HepG2 (cell line): ENCODE measurements at regions not wholly inside any gene's neighbourhood (a gene's known extent, or its start where the extent isn't known, plus 50 kb on each side); places are given as distances from the start of the nearest gene placed in this dataset.

Source experiments
- ATAC-seq: fragments of 200-7000 bp; cut with Tn5 transposase; 3 replicates; pipeline ENCODE4 v1.9.1; 2020; ENCODE audit warnings: mild to moderate bottlenecking, moderate library complexity
- BruUV-seq: library from RNA; stranded (reverse); fragments of 400-500 nt; replicated peaks from 2 replicates; lab custom pipeline; 2021; lab: Mats Ljungman, UMichigan
- CTCF ChIA-PET: fragments of 300-600 bp; formaldehyde crosslinking; extraction: SDS; loops from one replicate; lab custom pipeline; 2021; ENCODE audit warnings: low total read pairs, inconsistent platforms, low intra/inter-chr PET ratio; lab: Yijun Ruan, JAX
- POLR2A ChIA-PET: fragments of 350-600 bp; sonication (Branson Sonifier 250); formaldehyde crosslinking; loops from one replicate; lab custom pipeline; 2020; ENCODE audit warnings: antibody characterized with exemption, inconsistent platforms; lab: Yijun Ruan, JAX
- DNase-seq: peaks from one replicate; pipeline ENCODE4 v3.0.0-alpha.2; 2015; ENCODE audit warnings: low spot score
- FAIRE-seq: peaks from 3 replicates; lab custom pipeline; 2011; peaks lifted over from hg19 to GRCh38; lab: Jason Lieb, UNC
- H2AFZ ChIP-seq: one replicate; pipeline ENCODE4 v1.6.1; 2011; ENCODE audit warnings: low read length, inconsistent platforms
- H3K27ac ChIP-seq: fragments of 300-600 bp; 3 replicates; pipeline ENCODE4 v1.8.0; 2011; ENCODE audit warnings: mixed run types, mild to moderate bottlenecking, mixed read lengths, low read length, inconsistent platforms; ENCODE audit not compliant: insufficient read depth; ENCODE audit errors: extremely low read length
- H3K27me3 ChIP-seq, 2 experiments: fragments of 200-600 bp in 1 of 2; 2 replicates in 1 of 2; 3 replicates in 1 of 2; pipeline versions ENCODE4 v1.6.0 to v1.8.0; 2011; ENCODE audit warnings: low read length in 2 of 2, mild to moderate bottlenecking in 2 of 2, moderate library complexity in 2 of 2, inconsistent platforms in 1 of 2; ENCODE audit not compliant: insufficient read depth in 2 of 2, control insufficient read depth in 1 of 2
- H3K36me3 ChIP-seq, 2 experiments: fragments of 200-600 bp in 1 of 2; replicated peaks in 1 of 2; 2 replicates in 1 of 2; 3 replicates in 1 of 2; pipeline versions ENCODE4 v1.5.1 to v1.8.0; 2011; ENCODE audit warnings: low read length in 2 of 2, inconsistent platforms in 1 of 2; ENCODE audit not compliant: insufficient read depth in 2 of 2, control insufficient read depth in 1 of 2
- H3K4me1 ChIP-seq: 2 replicates; pipeline ENCODE4 v1.5.1; 2012; ENCODE audit warnings: low read length, inconsistent platforms; ENCODE audit not compliant: insufficient read depth
- H3K4me2 ChIP-seq: 2 replicates; pipeline ENCODE4 v1.6.0; 2011; ENCODE audit warnings: low read depth, low read length, inconsistent platforms
- H3K4me3 ChIP-seq, 3 experiments: fragments of 200-600 bp in 1 of 3; sonication (generic), shearing (Covaris generic) in 1 of 3; replicated peaks in 1 of 3; 2 replicates each; pipeline ENCODE4 v1.5.1; 2011 to 2016; ENCODE audit warnings: low read length in 3 of 3, inconsistent platforms in 2 of 3, low read depth in 2 of 3, mild to moderate bottlenecking in 2 of 3, control low read depth in 1 of 3, mixed read lengths in 1 of 3; ENCODE audit not compliant: insufficient read depth in 1 of 3
- H3K79me2 ChIP-seq: one replicate; pipeline ENCODE4 v1.6.1; 2011; ENCODE audit warnings: low read length, inconsistent platforms; ENCODE audit not compliant: insufficient read depth
- H3K9ac ChIP-seq: 2 replicates; pipeline ENCODE4 v1.6.0; 2011; ENCODE audit warnings: mild to moderate bottlenecking, low read depth, low read length, inconsistent platforms; ENCODE audit not compliant: insufficient read depth
- H3K9me3 ChIP-seq: 2 replicates; pipeline ENCODE4 v1.5.1; 2012; ENCODE audit warnings: mild to moderate bottlenecking, low read length
- H4K20me1 ChIP-seq: 2 replicates; pipeline ENCODE4 v1.6.0; 2011; ENCODE audit warnings: inconsistent platforms, mild to moderate bottlenecking, low read length, moderate library complexity; ENCODE audit not compliant: insufficient read depth
- IRX3 ChIP-seq: sonication (generic); formaldehyde crosslinking; IDR thresholded peaks from 2 replicates; pipeline ENCODE4 v1.8.1; 2023; ENCODE audit warnings: mild to moderate bottlenecking, low read depth, missing genetic modification reagents, borderline replicate concordance
- MAFF ChIP-seq: IDR thresholded peaks from 2 replicates; pipeline ENCODE4 v1.6.1; 2011; ENCODE audit warnings: low read depth, low read length, improper control_type of control experiment
- STAG1 ChIP-seq: sonication (generic); formaldehyde crosslinking; IDR thresholded peaks from 2 replicates; pipeline ENCODE4 v1.4.0; 2020; ENCODE audit warnings: missing genetic modification reagents
- TEAD3 ChIP-seq: optimal IDR thresholded peaks from 2 replicates; pipeline ENCODE3; 2016; ENCODE audit warnings: borderline replicate concordance
- WIZ ChIP-seq: sonication (generic); formaldehyde crosslinking; IDR thresholded peaks from 2 replicates; pipeline ENCODE4 v1.5.1; 2020; ENCODE audit warnings: mild to moderate bottlenecking, missing genetic modification reagents
- ZNF484 ChIP-seq: sonication (generic); formaldehyde crosslinking; IDR thresholded peaks from 2 replicates; pipeline ENCODE4 v1.5.1; 2020; ENCODE audit warnings: mild to moderate bottlenecking, low read depth, missing genetic modification reagents, borderline replicate concordance
- ZNF570 ChIP-seq: sonication (generic); formaldehyde crosslinking; IDR thresholded peaks from 2 replicates; pipeline ENCODE4 v1.4.0; 2020; ENCODE audit warnings: mild to moderate bottlenecking, missing genetic modification reagents, borderline replicate concordance
- WGBS: methylation state at CpG from one replicate; pipeline ENCODE4 v1.1.6; 2017; ENCODE audit warnings: low lambda C conversion rate; 5-methylcytosine and 5-hydroxymethylcytosine counted together
- in situ Hi-C: cut with HindIII; loops from 2 replicates; pipeline ENCODE4 v1.10.0; 2017; ENCODE audit warnings: low pct_unique_long_range_greater_than_20kb; ENCODE audit not compliant: extremely low pct_ligation_motif_present
- intact Hi-C: fragments of 100-400 bp; cut with micrococcal nuclease; formaldehyde crosslinking; loops from one replicate; pipeline ENCODE4 v1.10.0; 2022; ENCODE audit not compliant: unreplicated experiment
- TF ChIP-seq, protein P1 (sequence below): sonication (generic); formaldehyde crosslinking; conservative IDR thresholded peaks from 2 replicates; pipeline ENCODE4 v1.4.0; 2020; ENCODE audit warnings: missing genetic modification reagents
- TF ChIP-seq, protein P2 (sequence below): sonication (generic); formaldehyde crosslinking; IDR thresholded peaks from 2 replicates; pipeline ENCODE4 v1.4.0; 2020; ENCODE audit warnings: missing genetic modification reagents

DNA sequence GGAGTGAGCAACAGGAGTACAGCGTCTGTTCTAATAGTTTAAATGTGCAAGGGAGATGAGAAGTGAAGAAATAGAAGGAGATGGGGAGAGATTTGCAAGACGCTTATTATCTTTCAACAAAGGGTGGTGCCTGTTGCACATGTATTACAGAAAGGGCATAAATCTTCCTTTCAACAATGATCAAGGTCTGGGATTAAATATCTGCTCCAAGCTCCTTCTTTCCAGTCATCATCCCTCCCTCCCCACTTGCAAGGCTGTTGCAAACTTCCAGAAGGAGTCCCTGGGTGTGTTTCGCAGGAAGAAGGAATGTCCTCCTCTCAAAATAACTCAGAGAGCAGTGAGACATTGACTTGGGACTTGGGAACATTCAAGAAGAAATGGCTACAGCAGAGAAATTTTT, 63.5 kb upstream of the MYCBP2 start (continued):
- TF ChIP-seq ZNF484 (CRISPR knock-in tag), result no peak

DNA sequence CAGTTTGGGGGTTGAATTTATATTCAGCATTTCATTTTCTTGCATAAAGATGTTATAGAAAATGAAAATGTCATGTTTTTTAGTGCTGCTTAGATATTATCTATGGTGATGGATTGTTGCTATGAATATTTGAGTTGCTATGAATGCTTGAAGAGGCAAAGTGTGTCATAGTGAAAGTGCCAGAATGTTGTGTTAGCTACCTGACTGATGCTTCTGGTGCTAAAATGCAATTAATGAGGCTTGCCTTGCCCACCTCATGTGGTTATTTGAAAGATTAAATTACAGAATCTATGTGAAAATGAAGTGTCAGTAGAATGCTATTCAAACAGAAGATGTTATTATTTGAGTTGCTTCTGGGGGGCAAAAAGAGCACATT, 62.7 kb upstream of the MYCBP2 start:
- Histone ChIP-seq H3K36me3 (no peaks in the 10 kb centered on the region), H3K27me3 (no peaks in the 10 kb centered on the region), H3K9me3 (no peaks in the 10 kb centered on the region), H2AFZ (no peak overlapping the region), H3K27ac (no peak overlapping the region), H3K4me3 (no peak overlapping the region), H4K20me1 (no peaks in the 10 kb centered on the region)
- FAIRE-seq (no peak), ATAC-seq (no peak), DNase-seq (no peak)
- intact Hi-C loops, result no loop called here
- POLR2A ChIA-PET, result no interaction called here
- CTCF ChIA-PET, result no interaction called here
- TF ChIP-seq WIZ (CRISPR knock-in tag) (no peak), TEAD3 (no peak)
- TF ChIP-seq, all 625 proteins: peak for 0
- Histone ChIP-seq H3K4me2 (no peak overlapping the region), H3K9ac (no peak overlapping the region), H3K79me2 (no peaks in the 10 kb centered on the region), H3K4me1 (no peaks in the 10 kb centered on the region)
- no TSS peak for BruUV-seq
- in situ Hi-C loops, result no loop called here

DNA sequence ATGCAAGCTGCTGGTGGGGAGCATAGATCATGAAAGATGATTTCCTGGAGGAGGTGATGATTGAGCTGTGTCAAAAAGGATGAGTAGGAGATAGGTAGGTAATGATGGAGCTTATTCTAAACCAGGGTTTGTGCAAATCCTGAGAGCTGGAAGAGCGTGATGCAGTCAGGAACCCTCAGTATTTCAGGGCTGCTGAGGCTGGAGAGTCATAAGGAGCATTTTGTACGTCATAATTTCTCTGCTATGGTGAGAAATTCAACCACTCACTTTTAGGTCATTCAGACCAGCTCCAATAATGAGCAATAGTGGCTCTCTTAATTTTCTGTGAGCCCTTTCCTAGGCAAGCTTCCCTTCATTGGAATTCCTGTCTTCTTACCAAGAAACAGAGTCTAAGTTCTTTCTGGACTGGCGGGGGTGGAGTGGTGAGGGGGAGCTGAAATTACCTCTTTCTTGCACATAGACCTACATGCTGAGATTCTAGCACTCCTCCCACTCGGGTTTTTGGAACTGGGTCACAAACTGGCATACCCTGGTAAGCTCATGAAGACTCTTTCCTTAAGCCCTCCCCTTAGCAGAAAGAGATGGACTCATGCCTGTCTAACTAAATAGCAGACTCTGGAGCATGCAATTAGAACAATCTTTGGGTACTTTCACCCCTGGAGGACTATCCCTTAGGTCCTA, 62.2 kb upstream of the MYCBP2 start:
- in situ Hi-C loops, result no loop called here
- H3K4me3 ChIP-seq, result no peak overlapping the region
- TF ChIP-seq MAFF, result no peak
- no peak for TF ChIP-seq IRX3 (CRISPR knock-in tag)
- TF ChIP-seq STAG1 (CRISPR knock-in tag), result no peak
- TF ChIP-seq, protein P1, sequence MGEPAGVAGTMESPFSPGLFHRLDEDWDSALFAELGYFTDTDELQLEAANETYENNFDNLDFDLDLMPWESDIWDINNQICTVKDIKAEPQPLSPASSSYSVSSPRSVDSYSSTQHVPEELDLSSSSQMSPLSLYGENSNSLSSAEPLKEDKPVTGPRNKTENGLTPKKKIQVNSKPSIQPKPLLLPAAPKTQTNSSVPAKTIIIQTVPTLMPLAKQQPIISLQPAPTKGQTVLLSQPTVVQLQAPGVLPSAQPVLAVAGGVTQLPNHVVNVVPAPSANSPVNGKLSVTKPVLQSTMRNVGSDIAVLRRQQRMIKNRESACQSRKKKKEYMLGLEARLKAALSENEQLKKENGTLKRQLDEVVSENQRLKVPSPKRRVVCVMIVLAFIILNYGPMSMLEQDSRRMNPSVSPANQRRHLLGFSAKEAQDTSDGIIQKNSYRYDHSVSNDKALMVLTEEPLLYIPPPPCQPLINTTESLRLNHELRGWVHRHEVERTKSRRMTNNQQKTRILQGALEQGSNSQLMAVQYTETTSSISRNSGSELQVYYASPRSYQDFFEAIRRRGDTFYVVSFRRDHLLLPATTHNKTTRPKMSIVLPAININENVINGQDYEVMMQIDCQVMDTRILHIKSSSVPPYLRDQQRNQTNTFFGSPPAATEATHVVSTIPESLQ (CRISPR knock-in tag), result no peak
- no peak for TF ChIP-seq ZNF570
- TF ChIP-seq, protein P2, sequence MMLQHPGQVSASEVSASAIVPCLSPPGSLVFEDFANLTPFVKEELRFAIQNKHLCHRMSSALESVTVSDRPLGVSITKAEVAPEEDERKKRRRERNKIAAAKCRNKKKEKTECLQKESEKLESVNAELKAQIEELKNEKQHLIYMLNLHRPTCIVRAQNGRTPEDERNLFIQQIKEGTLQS (CRISPR knock-in tag), result no peak
- intact Hi-C loops, result no loop called here
- no peaks in the 10 kb centered on the region for H4K20me1 ChIP-seq
- H3K36me3 ChIP-seq, result no peaks in the 10 kb centered on the region
- DNase-seq (no peak), ATAC-seq (no peak), FAIRE-seq (no peak)
- CTCF ChIA-PET, result no interaction called here
- no peaks in the 10 kb centered on the region for H3K4me1 ChIP-seq
- no peak overlapping the region for H3K27ac ChIP-seq
- H3K9ac ChIP-seq, result no peak overlapping the region
- POLR2A ChIA-PET, result no interaction called here
- H3K4me2 ChIP-seq, result no peak overlapping the region
- no peaks in the 10 kb centered on the region for H3K79me2 ChIP-seq
- no peaks in the 10 kb centered on the region for H3K27me3 ChIP-seq
- H3K9me3 ChIP-seq, result no peaks in the 10 kb centered on the region
- 2% methylated on average over 4 of the region's 4 CpGs for WGBS
- no TSS peak for BruUV-seq
- H2AFZ ChIP-seq, result no peak overlapping the region
